ENCODE measurements at regions not wholly inside any gene's neighbourhood (a gene's known extent, or its start where the extent isn't known, plus 50 kb on each side); places are given as distances from the start of the nearest gene placed in this dataset.

DNA sequence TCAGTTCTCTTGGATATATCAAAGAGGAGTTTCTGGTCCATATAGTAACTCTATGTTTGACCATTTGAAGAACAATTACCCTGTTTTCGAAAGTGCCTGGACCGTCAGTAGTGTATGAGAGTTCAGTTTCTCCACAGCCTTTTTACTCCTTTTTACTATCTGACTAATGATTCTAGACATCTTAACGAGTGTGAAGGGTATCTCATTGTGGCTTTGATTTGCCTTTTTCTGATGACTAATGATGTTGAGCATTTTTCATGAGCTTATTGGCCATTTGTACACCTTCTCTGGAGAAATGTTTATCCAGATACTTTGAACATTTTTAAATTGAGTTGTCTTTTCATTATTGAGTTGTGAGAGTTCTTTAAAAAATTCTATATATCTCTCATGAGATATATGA, 114.9 kb upstream of the ATXN1 start:
- Histone ChIP-seq H3K36me3 (ENCODE audit: insufficient read depth, low read length) (no peaks in the 10 kb centered on the region), H3K27ac (ENCODE audit: low read depth, low read length) (no peak overlapping the region), H3K4me1 (ENCODE audit: insufficient read depth, low read length) (no peaks in the 10 kb centered on the region), H3K9ac (ENCODE audit: low read depth, low read length) (no peak overlapping the region), H3K9me3 (ENCODE audit: insufficient read depth, low read depth, low read length) (peaks cover 12% of the 10 kb centered on the region), H3K27me3 (ENCODE audit: insufficient read depth, low read length) (no peaks in the 10 kb centered on the region), H3K4me3 (ENCODE audit: low read length) (no peak overlapping the region)
- 93% methylated on average over 1 of the region's 3 CpGs for WGBS

DNA sequence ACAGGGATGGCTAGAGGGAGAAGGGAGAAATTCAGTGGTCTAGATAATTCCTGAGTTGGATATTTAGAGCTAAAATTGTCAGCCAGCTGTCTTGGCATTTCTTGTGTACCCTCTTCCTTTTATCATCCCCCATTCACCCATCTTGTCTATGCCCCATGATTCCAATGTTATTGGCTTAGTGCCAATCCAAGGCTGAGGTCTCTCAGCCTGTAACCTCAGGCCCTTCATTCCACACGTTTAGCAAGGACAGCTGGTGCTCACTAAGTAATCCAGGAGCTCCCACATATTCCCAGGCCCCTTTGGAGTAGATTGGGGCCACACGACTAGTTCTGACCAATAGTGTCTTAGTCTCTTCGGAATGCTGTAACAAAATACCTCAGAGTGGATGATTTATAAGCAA, 112.4 kb upstream of the ATXN1 start:
- 91% methylated on average over 3 of the region's 3 CpGs for WGBS
- Histone ChIP-seq H3K27ac (ENCODE audit: low read depth, low read length) (no peak overlapping the region), H3K9ac (ENCODE audit: low read depth, low read length) (no peak overlapping the region), H3K4me1 (ENCODE audit: insufficient read depth, low read length) (no peaks in the 10 kb centered on the region; the same call in 1 of the 2 replicates), H3K9me3 (ENCODE audit: insufficient read depth, low read depth, low read length) (peaks cover 9% of the 10 kb centered on the region), H3K4me3 (ENCODE audit: low read length) (no peak overlapping the region), H3K36me3 (ENCODE audit: insufficient read depth, low read length) (no peaks in the 10 kb centered on the region), H3K27me3 (ENCODE audit: insufficient read depth, low read length) (no peaks in the 10 kb centered on the region)

GRCh38 chr6:16872543-16873235, 111.4 kb upstream of the ATXN1 start:
- Histone ChIP-seq H3K9ac (ENCODE audit: low read depth, low read length) (no peak overlapping the region), H3K27ac (ENCODE audit: low read depth, low read length) (no peak overlapping the region), H3K36me3 (ENCODE audit: insufficient read depth, low read length) (no peaks in the 10 kb centered on the region), H3K4me1 (ENCODE audit: insufficient read depth, low read length) (no peaks in the 10 kb centered on the region; the same call in 1 of the 2 replicates), H3K27me3 (ENCODE audit: insufficient read depth, low read length) (no peaks in the 10 kb centered on the region), H3K9me3 (ENCODE audit: insufficient read depth, low read depth, low read length) (no peaks in the 10 kb centered on the region), H3K4me3 (ENCODE audit: low read length) (no peak overlapping the region)
- 89% methylated on average over 6 of the region's 6 CpGs for WGBS

DNA sequence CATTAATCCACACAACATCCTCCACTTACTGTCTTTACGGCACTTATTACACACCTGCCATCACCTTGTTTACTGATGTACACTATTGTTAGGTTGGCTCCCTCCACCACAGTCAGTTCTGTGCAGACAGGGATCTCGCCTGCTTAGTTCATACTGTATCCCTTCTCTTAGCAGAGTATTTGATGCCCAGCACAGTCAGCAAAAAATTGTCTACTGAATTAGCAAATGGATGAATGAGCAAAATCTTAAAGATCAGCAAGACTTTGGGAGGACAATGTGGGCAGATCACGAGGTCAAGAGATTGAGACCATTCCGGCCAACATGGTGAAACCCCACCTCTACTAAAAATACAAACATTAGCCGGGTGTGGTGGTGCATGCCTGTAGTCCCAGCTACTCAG, 109.8 kb upstream of the ATXN1 start:
- Histone ChIP-seq H3K9me3 (ENCODE audit: insufficient read depth, low read depth, low read length) (no peaks in the 10 kb centered on the region), H3K27ac (ENCODE audit: low read depth, low read length) (no peak overlapping the region), H3K9ac (ENCODE audit: low read depth, low read length) (no peak overlapping the region), H3K4me3 (ENCODE audit: low read length) (no peak overlapping the region), H3K27me3 (ENCODE audit: insufficient read depth, low read length) (no peaks in the 10 kb centered on the region), H3K36me3 (ENCODE audit: insufficient read depth, low read length) (no peaks in the 10 kb centered on the region), H3K4me1 (ENCODE audit: insufficient read depth, low read length) (no peaks in the 10 kb centered on the region; the same call in 1 of the 2 replicates)
- WGBS = 95% methylated on average over 5 of the region's 5 CpGs

DNA sequence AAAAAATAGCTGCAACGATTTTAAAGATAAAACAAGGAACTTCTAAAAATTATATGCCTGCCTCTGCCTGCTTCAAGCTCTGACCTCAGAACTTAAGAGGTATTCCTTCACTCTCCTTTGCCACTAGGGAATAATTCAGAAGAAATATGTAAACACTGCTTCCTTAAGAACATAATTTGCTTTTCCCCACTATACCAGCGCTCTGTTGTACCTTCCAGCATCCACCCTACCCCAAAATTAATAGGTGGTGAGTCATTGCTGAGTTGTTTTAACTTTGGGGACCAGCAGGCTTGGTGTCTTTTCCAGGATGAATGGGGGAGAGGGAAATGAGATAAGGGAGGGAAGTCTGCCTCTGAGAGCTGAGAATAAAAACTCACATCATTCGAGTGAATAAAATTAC, 107.7 kb upstream of the ATXN1 start:
- H3K27me3 ChIP-seq (ENCODE audit: insufficient read depth, low read length) = no peaks in the 10 kb centered on the region
- H3K36me3 ChIP-seq (ENCODE audit: insufficient read depth, low read length) = no peaks in the 10 kb centered on the region
- WGBS = 100% methylated on average over 1 of the region's 3 CpGs
- no peak overlapping the region for H3K27ac ChIP-seq (ENCODE audit: low read depth, low read length)
- H3K4me1 ChIP-seq (ENCODE audit: insufficient read depth, low read length) = no peaks in the 10 kb centered on the region; the same call in 1 of the 2 replicates
- H3K4me3 ChIP-seq (ENCODE audit: low read length) = no peak overlapping the region
- no peaks in the 10 kb centered on the region for H3K9me3 ChIP-seq (ENCODE audit: insufficient read depth, low read depth, low read length)
- no peak overlapping the region for H3K9ac ChIP-seq (ENCODE audit: low read depth, low read length)

DNA sequence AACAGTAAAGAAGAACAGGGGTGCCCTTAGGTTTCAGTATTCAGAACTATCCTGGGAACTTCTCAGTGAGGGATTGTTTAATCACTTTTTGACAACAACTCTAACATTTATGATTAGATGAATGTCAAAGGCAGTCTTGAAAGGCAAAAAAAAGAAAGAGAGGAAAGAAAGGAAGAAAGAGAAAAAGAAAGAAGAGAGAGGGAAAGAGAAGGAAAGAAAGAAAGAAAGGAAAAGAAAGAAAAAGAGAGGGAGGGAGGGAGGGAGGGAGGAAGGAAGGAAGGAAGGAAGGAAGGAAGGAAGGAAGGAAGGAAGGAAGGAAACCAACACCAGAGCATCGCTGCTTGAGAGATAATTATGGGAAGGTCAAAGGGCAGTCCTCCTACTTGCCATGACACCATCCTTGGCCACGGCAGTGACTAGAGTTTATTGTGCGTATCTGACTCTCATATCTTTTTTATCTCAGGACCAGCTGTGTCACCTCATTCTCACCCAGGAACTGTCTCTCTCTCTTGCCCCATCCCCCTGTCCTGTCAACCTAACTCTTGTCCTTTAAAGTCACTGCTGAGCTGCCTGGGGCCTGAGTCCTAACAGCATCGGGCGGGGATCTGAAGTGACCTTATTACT, 96.8 kb upstream of the ATXN1 start:
- no peaks in the 10 kb centered on the region for H3K27me3 ChIP-seq (ENCODE audit: insufficient read depth, low read length)
- H3K27ac ChIP-seq (ENCODE audit: low read depth, low read length) = no peak overlapping the region
- H3K36me3 ChIP-seq (ENCODE audit: insufficient read depth, low read length) = no peaks in the 10 kb centered on the region
- no peaks in the 10 kb centered on the region for H3K4me1 ChIP-seq (ENCODE audit: insufficient read depth, low read length)
- no peak overlapping the region for H3K9ac ChIP-seq (ENCODE audit: low read depth, low read length)
- H3K9me3 ChIP-seq (ENCODE audit: insufficient read depth, low read depth, low read length) = no peaks in the 10 kb centered on the region
- WGBS = 91% methylated on average over 5 of the region's 5 CpGs
- H3K4me3 ChIP-seq (ENCODE audit: low read length) = no peak overlapping the region

- Histone ChIP-seq H3K27me3 (ENCODE audit: insufficient read depth, low read length) (no peaks in the 10 kb centered on the region), H3K27ac (ENCODE audit: low read depth, low read length) (no peak overlapping the region), H3K4me1 (ENCODE audit: insufficient read depth, low read length) (no peaks in the 10 kb centered on the region), H3K9me3 (ENCODE audit: insufficient read depth, low read depth, low read length) (no peaks in the 10 kb centered on the region), H3K36me3 (ENCODE audit: insufficient read depth, low read length) (no peaks in the 10 kb centered on the region), H3K9ac (ENCODE audit: low read depth, low read length) (no peak overlapping the region), H3K4me3 (ENCODE audit: low read length) (no peak overlapping the region)
Measured at GRCh38 chr6:16855460-16855859, 94.2 kb upstream of the ATXN1 start.

GRCh38 chr6:16854986-16855385, 93.7 kb upstream of the ATXN1 start:
- Histone ChIP-seq H3K4me1 (ENCODE audit: insufficient read depth, low read length) (peaks cover 3% of the 10 kb centered on the region; the same call in 1 of the 2 replicates), H3K27me3 (ENCODE audit: insufficient read depth, low read length) (no peaks in the 10 kb centered on the region), H3K27ac (ENCODE audit: low read depth, low read length) (no peak overlapping the region), H3K36me3 (ENCODE audit: insufficient read depth, low read length) (no peaks in the 10 kb centered on the region), H3K9me3 (ENCODE audit: insufficient read depth, low read depth, low read length) (no peaks in the 10 kb centered on the region), H3K4me3 (ENCODE audit: low read length) (no peak overlapping the region), H3K9ac (ENCODE audit: low read depth, low read length) (no peak overlapping the region)
- WGBS = 89% methylated on average over 2 of the region's 2 CpGs

DNA sequence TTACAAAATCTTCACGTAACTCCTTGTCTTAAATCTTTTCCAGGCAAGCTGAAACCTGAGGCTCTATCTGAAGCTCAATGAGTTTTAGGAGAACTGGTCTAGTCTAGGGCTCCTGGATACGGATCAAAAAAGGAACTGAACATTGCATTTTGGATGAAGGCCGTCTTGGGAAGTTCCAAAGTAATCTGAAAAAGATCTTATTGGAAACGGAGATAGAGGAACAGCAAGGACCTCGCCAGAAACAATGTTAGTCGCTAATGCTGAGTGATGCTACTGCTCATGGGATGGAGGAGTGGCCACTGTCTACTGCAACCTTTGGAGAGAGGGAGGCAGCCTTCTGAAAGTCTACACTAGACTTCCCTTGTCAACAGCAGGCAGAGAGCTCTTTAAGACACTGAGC, 91.4 kb upstream of the ATXN1 start:
- Histone ChIP-seq H3K9me3 (ENCODE audit: insufficient read depth, low read depth, low read length) (no peaks in the 10 kb centered on the region), H3K27me3 (ENCODE audit: insufficient read depth, low read length) (no peaks in the 10 kb centered on the region), H3K9ac (ENCODE audit: low read depth, low read length) (no peak overlapping the region), H3K4me3 (ENCODE audit: low read length) (no peak overlapping the region), H3K27ac (ENCODE audit: low read depth, low read length) (no peak overlapping the region), H3K4me1 (ENCODE audit: insufficient read depth, low read length) (peaks cover 12% of the 10 kb centered on the region), H3K36me3 (ENCODE audit: insufficient read depth, low read length) (no peaks in the 10 kb centered on the region)
- 97% methylated on average over 6 of the region's 6 CpGs for WGBS

GRCh38 chr6:16851758-16852157, 90.5 kb upstream of the ATXN1 start:
- no peaks in the 10 kb centered on the region for H3K9me3 ChIP-seq (ENCODE audit: insufficient read depth, low read depth, low read length)
- H3K27me3 ChIP-seq (ENCODE audit: insufficient read depth, low read length) = no peaks in the 10 kb centered on the region
- peaks cover 12% of the 10 kb centered on the region for H3K4me1 ChIP-seq (ENCODE audit: insufficient read depth, low read length)
- no peak overlapping the region for H3K27ac ChIP-seq (ENCODE audit: low read depth, low read length)
- WGBS = 88% methylated on average over 1 of the region's 1 CpG
- no peaks in the 10 kb centered on the region for H3K36me3 ChIP-seq (ENCODE audit: insufficient read depth, low read length)
- no peak overlapping the region for H3K9ac ChIP-seq (ENCODE audit: low read depth, low read length)
- no peak overlapping the region for H3K4me3 ChIP-seq (ENCODE audit: low read length)

DNA sequence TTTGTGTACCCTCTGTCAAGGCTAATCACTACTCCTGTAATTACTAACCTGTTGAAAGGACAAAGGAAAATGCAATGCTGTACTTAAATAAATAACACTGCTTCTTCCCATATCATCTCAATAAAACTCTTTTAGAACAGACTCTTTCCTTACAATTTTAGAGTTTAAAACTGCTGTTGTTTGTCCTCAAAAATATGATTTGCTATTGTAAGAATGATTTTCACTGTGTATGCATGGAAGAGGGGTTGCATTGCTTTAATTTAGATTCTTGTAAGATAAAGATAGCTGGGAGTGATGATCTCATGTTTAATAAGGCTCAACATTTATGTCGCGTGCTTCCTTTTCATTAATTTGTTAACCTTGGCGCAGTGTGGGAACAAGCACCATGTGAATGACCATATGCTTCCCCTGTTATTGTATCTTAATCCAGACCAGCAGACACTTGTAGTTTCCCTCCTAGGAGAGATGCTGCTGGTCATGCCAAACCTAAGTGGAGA, 89.8 kb upstream of the ATXN1 start:
- Histone ChIP-seq H3K4me3 (ENCODE audit: low read length) (no peak overlapping the region), H3K27me3 (ENCODE audit: insufficient read depth, low read length) (no peaks in the 10 kb centered on the region), H3K36me3 (ENCODE audit: insufficient read depth, low read length) (no peaks in the 10 kb centered on the region), H3K27ac (ENCODE audit: low read depth, low read length) (no peak overlapping the region), H3K9ac (ENCODE audit: low read depth, low read length) (no peak overlapping the region), H3K9me3 (ENCODE audit: insufficient read depth, low read depth, low read length) (no peaks in the 10 kb centered on the region), H3K4me1 (ENCODE audit: insufficient read depth, low read length) (peaks cover 12% of the 10 kb centered on the region)
- 96% methylated on average over 3 of the region's 3 CpGs for WGBS

Measured in HUES64 (cell line).